ENCODE measurements at regions not wholly inside any gene's neighbourhood (a gene's known extent, or its start where the extent isn't known, plus 50 kb on each side); places are given as distances from the start of the nearest gene placed in this dataset.
"Not testable (repeated sequence)": the region's sequence is repeated elsewhere in the genome, so short reads cannot be mapped to it uniquely, and the experiment has no call there.

GRCh38 chr1:196160066-196160795 is 448.0 kb downstream of the KCNT2 start:
- DNase-seq (ENCODE audit: low read depth) = peak; percentile 64
- no peak overlapping the region for H3K4me3 ChIP-seq (ENCODE audit: low read length)
- TF ChIP-seq CTCF (conservative IDR thresholded peaks at IDR 0.05; ENCODE audit: low read length) = no peak

GRCh38 chr1:196155586-196155985 is 452.7 kb downstream of the KCNT2 start:
- no peak overlapping the region for H3K4me3 ChIP-seq (ENCODE audit: low read length)
- no peak for TF ChIP-seq CTCF (conservative IDR thresholded peaks at IDR 0.05; ENCODE audit: low read length)
- no peak for DNase-seq (ENCODE audit: low read depth)

GRCh38 chr1:196152975-196153374 is 455.3 kb downstream of the KCNT2 start:
- DNase-seq (ENCODE audit: low read depth) = no peak
- H3K4me3 ChIP-seq (ENCODE audit: low read length) = no peak overlapping the region
- no peak for TF ChIP-seq CTCF (conservative IDR thresholded peaks at IDR 0.05; ENCODE audit: low read length)

GRCh38 chr1:196152086-196152485 is 456.2 kb downstream of the KCNT2 start:
- no peak overlapping the region for H3K4me3 ChIP-seq (ENCODE audit: low read length)
- TF ChIP-seq CTCF (conservative IDR thresholded peaks at IDR 0.05; ENCODE audit: low read length) = no peak
- no peak for DNase-seq (ENCODE audit: low read depth)

DNA sequence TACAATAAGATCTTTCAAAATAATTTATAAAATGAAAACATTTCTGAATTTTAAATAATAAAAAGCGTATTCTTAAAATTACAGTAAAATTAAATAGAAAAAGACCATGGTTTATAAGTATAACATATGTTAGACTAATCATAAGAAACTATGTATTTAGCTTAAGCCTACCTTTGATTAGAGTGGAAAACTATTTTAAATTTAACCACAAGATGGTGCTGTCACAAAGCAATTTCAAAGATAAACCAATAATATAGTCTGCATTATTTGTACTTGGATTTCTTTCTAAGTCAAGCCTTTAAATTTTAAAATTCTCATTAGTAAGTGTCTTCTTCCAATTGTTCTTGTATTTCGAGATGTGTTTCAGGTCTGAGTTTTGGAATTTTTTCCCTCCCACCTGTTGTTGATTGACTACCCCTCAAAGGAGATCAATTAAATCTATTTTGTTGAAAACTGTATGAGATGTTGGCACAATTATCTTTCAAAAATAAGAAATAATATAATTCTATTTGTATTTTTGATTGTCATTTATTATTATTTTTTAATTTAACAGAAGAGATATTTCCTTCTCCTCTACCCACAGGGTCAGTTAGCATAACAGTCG is 459.8 kb downstream of the KCNT2 start:
- peak; percentile 60 for TF ChIP-seq CTCF (conservative IDR thresholded peaks at IDR 0.05; ENCODE audit: low read length)
- no peak overlapping the region for H3K4me3 ChIP-seq (ENCODE audit: low read length)
- DNase-seq (ENCODE audit: low read depth) = peak; percentile 40

DNA sequence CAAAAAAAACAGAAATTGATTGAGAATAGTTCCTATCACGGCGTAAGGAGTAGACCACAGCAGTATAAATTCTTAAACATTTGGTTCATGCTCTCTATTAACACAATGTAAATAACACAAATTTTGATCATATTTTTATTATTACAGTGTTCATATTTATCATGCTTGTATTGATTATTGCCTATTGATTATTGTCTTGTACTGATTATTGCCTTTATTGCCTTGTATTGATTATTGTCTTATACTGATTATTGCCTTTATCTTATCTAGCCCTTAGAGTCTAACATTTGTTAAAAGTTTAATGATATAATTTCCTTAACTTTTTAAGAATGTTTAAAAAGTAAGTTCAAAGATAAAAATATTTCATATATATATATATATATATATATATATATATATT is 460.7 kb downstream of the KCNT2 start:
- DNase-seq (ENCODE audit: low read depth) = no peak
- no peak overlapping the region for H3K4me3 ChIP-seq (ENCODE audit: low read length)
- no peak for TF ChIP-seq CTCF (conservative IDR thresholded peaks at IDR 0.05; ENCODE audit: low read length)

DNA sequence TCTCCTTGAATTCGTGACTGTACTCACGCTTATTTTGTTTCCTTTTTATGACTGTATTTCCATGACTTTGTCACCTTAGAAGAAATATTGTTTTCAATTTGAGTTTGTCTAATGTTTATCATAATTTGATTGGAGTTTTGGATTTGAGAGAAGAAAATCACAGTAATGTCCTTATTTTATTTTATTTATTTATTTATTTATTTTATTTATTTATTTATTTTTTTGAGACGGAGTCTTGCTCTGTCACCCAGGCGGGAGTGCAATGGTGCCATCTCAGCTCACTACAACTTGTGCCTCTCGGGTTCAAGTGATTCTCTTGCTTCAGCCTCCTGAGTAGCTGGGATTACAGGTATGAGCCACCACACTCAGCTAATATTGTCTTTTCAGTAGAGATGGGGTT is 463.1 kb downstream of the KCNT2 start:
- not testable (repeated sequence) for H3K4me3 ChIP-seq (ENCODE audit: low read length); DNase-seq (ENCODE audit: low read depth)
